Ammon's horn (tissue), 1 donor: ENCODE measurements at regions not wholly inside any gene's neighbourhood (a gene's known extent, or its start where the extent isn't known, plus 50 kb on each side); places are given as distances from the start of the nearest gene placed in this dataset.
A peak's percentile ranks its signal among the peaks of the same experiment; 100 is the strongest.

ENCODE experiments used
- DNase-seq: peaks from one replicate; pipeline ENCODE4 v3.0.0-alpha.2; 2016; ENCODE audit warnings: low spot score

DNA sequence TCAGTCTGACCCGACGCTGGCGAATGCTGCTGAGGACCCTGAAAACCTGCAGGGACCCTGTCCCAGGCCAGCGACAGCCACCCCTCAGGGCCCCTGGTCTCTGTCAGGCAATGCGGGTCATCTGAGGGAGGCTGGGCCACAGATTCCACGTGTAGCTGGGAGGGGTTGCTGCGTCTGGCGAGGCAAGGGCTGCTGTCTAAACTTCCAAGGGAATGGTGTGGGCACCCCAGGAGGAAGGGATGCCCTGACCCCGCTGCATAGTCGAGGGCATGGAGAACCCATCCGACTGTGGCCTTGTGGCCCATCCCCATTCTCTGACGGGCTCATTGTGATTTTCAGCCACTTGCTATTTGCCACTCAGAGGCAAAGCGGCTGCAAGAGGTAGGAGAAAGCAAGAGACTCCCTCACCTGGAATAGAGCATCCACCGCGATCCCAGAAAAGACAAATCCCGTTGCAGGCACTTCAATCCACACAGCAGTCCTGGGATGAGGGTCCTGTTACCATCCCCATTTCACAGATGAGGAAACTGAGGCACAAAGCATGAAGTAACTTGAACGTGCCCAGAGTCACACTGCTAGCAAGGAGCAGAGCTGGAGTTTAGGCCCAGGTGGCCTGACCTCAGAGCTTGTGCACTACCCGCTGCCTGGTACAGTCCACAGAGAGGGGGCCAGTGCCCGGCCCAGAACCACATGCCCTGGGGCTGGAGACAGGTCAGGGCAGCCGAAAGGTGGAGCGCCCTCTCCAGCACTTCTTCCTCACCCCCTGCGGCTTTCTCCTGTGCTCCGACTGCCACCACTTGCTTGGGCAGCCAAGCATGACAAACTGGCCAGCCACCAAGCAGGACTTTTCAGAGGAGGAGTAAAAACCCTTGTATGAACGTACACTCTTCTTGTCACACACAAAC is 163.8 kb upstream of the KLF14 start:
- DNase-seq: no peak

DNA sequence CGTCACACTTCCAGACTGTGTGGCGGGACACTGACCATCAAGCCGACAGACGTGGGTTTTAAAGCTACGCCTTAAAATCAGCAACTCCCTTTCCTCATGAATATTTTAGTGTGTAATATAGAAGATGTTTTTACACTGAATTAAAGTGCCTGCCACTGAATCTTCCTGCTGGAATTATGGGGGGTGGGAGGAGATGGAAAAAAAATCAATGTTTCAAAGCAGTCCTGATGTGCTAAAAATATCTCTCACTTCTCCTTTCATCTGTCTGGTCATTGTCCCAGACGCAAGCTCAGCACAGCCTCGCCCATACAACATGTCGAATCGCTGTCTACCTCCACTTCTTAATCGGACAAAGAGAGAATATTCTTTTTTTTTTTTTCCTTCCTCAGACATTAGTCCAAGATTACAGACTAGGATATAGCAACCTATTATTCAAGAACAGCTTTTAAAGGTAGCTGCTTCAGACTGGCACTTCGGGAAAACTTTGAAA is 165.1 kb upstream of the KLF14 start:
- no peak for DNase-seq

DNA sequence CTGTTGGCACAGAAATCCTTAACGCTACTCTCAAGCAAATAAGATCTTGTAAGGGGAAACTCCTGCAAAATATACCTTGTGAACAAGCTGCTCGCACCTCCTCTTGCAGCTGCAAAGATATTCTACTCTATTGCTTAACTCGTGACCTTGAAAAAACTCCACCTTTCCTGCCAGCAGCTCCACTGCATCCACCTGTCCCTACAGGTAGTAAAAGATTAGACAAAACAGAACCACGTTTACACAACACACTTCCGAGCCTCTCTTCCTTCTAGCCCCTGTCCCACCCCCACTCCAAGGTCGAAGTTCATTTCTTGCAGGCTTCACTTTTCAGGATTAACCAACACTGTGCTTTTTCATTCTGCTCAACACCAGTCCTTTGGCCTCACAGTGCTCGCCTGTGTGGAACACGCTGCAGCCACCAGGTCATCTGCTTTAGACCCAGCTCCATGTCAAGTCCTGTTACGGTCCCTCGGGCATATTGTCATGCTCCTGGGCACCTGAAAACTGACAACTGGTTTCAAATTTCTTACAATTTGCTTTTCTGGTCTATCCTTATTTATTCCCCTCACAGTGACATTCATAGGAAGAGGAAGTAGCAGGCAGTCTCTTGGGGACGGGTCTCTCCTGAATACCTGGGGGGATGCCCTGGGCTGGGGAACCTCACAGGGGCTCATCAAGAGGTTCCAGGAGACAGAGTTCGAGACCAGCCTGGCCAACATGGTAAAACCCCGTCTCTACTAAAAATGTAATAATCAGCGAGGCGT is 165.8 kb upstream of the KLF14 start:
- no peak for DNase-seq

GRCh38 chr7:130900471-130901076 is 166.6 kb upstream of the KLF14 start:
- DNase-seq: no peak

GRCh38 chr7:130901209-130901783 is 167.3 kb upstream of the KLF14 start:
- DNase-seq: peak; percentile 89

- DNase-seq: no peak
These were observed 168.8 kb upstream of the KLF14 start for GRCh38 chr7:130902755-130903357.

DNA sequence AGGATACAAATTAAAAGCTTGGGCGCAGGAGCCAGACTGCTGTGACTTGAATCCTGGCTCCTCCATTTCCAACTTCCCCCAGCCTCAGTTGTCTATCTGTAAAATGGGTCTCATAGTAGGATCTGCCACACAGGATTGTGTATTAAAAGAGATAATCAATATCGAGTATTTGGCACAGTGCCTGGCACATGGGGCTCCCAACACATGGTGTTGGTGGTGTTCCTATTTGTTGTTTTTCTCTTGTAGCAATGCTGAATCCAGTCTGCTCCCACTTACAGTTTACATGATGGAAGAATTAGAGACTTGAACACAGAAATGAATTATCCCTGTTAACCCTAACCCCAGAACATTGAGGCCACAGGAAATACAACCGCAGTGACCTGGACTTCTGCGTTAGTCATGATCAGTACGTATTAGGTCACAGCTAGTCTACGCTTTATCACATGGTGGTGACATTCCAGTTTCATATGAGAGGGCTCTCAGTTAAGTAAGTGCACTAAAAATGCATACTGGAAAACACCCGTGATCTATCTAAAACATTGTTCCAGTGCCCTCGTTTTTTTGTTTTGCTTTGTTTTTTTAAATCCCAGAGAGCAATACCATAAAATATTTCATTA is 169.5 kb upstream of the KLF14 start:
- DNase-seq: no peak

GRCh38 chr7:130904031-130904757 is 170.2 kb upstream of the KLF14 start:
- no peak for DNase-seq

DNA sequence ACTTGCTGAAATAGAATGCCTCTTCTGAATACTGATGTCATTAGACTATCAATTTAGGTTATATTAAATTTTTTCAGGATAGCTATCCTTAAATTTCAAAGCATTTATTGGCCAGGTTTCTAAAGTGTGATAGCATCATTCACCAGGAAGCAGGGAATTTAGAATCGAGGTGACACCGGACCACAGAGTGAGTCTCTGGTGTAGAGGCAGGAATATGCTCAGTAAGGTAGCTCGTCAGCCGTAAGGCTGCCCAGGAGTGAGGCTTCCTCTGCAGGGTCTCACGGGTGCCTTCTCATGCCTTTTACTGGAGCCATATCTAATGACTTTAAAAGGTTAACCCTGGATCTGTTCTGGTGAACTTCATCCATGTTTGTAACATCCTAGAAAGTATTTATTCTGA is 170.8 kb upstream of the KLF14 start:
- no peak for DNase-seq

DNA sequence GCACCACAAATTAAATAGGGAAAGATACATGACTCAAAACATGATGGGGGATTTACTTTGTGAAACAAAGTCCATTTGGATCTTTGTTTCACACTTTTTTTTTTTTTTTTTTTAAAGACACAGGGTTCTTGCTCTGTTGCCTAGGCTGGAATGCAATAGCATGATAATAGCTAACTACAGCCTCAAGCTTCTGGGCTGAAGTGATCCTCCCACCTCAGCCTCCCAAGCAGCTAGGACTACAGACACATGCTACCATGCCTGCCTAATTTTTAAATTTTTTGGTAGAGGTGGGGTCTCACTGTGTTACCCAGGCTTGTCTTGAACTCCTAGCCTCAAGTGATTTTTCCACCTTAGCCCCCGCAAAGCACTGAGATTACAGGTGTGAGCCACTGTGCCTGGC is 172.6 kb upstream of the KLF14 start:
- no peak for DNase-seq

DNA sequence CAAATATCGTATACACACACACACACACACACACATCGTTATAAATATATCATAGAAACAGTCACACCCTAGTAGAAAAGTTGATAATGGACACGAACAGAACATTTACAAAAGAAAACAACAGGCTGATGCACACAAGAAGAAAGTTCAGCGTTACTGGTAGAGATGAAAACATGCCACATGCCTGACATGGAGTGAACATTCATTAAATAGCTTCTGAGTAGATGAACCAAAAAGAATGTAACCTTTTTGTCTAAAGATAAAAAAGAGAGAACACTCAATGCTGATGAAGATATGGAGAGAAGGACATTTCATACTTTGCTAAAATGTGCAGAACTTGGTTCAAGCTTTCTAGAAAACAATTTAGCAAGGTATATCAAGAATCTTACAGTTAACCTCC is 173.4 kb upstream of the KLF14 start:
- no peak for DNase-seq

DNA sequence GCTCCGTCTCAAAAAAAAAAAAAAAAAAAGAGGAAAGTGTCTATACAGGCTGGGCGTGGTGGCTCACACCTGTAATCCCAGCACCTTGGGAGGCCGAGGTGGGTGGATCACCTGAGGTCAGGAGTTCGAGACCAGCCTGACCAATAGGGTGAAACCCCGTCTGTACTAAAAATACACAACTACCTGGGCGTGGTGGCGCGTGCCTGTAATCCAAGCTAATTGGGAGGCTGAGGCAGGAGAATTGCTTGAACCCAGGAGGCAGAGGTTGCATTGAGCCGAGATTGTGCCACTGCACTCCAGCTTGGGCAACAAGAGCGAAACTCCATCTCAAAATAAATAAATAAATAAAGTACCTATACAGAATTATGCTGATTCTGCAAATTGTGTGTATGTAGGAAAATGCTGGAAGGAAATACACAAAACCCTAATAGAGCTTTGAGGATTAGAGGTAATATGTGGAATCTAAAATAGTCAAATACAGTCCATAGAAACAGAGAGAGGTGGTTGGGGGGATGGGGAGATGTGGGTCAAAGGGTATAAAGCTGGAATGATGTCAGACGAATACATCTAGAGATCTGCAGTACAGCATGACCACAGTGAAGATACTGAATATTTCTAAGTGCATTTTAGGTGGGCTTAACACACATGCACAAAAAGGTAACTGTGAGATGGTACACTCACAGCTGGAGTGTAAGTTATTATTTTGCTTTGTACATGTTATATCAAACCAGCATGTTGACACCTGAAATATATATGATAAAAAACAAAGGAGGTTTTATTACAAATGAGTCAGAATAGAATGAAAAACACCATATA is 174.5 kb upstream of the KLF14 start:
- DNase-seq: no peak

DNA sequence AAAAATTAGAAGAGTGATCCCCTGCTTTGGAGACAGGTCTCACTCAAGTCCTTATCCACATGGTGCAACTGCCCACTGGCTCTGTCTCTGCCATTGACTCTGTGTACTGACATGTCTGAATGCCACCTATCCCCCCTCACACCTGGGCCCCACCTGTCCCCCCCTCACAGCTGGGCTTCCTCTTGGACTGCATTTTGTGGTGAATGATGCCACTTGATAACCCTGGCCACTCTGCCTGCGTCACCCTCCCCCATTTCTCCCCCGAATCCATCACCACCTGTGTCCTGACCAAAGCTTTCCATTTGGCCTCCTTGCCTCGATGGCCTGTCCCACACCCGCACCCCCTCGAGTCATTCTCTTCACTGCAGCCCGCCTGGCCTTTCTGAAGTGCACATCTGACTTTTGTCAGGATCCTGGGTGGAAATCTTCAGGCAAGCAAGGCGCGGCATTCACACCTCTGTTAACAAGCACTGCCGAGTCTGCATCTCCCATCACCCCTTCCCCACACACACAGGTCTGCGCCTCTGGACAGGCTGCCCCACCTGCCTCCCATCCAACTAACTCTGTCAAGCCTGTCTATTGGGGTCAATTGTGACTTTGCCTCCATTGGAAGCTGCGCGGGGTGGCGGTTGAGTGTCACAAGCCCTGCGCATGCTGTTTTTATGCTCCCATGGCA is 175.3 kb upstream of the KLF14 start:
- DNase-seq: no peak

DNA sequence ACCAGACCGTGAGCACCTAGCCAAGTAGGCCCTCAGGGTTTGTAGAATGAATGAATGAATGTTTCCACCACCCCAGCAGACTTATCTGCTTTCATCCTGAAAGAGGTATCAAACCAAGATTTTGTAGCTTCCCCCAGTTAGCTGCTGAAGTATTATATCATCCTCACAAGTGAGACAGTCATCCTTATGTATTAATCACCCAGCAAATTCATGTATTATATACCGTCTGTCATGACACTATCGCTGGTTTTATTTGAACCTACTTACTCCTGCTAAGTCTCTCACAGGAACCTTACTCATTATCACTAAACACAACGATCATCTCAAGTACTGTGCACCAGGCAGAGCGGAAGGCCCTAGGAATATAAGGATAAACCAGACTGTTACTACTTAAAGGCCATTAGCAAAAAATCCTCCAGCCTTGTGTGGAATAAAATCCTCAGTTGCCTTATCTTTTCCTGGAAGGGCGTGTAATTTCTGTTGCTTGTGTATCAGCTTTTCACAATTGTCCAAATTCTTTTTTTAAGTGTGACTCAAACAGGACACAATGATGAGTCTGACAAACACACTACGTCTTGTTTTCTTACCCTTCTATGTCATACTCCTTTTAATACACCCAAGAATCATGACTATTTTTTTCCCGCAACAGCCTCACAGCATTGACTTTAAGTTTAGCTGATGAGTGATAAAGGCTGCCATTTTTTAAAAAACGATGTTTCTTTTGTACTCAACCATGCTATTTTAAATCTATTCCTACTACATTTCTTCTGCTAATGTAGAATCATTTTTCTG is 176.1 kb upstream of the KLF14 start:
- DNase-seq: no peak

- no peak for DNase-seq
These were observed 177.2 kb upstream of the KLF14 start for GRCh38 chr7:130910949-130911944.

- no peak for DNase-seq
These were observed 178.3 kb upstream of the KLF14 start for GRCh38 chr7:130912082-130912861.
